ENCODE measurements at regions not wholly inside any gene's neighbourhood (a gene's known extent, or its start where the extent isn't known, plus 50 kb on each side); places are given as distances from the start of the nearest gene placed in this dataset.

GRCh38 chr16:75918109-75918508, 191.8 kb upstream of the CPHXL start:
- Histone ChIP-seq H3F3A (ENCODE audit: insufficient read depth, low read depth) (no peaks in the 10 kb centered on the region), H3K79me2 (ENCODE audit: low read depth) (no peaks in the 10 kb centered on the region), H3K4me2 (no peak overlapping the region), H3K4me3 (no peak overlapping the region), H4K20me1 (ENCODE audit: insufficient read depth) (no peaks in the 10 kb centered on the region), H3K9me3 (ENCODE audit: insufficient read depth, low read depth) (no peaks in the 10 kb centered on the region), H3K9me2 (ENCODE audit: insufficient read depth) (no peaks in the 10 kb centered on the region), H3K27me3 (ENCODE audit: insufficient read depth, low read depth) (peaks cover 62% of the 10 kb centered on the region), H3K36me3 (ENCODE audit: low read depth) (no peaks in the 10 kb centered on the region), H3K27ac (no peak overlapping the region), H2AFZ (no peak overlapping the region), H3K4me1 (replicated peaks; ENCODE audit: insufficient read depth) (no peaks in the 10 kb centered on the region)
- DNase-seq, result no peak
- ChIA-PET CTCF (no interaction called here), POLR2A (ENCODE audit: unreplicated experiment) (no interaction called here)
- TF ChIP-seq CTCF (conservative IDR thresholded peaks at IDR 0.05), result no peak
- BruUV-seq (replicated peaks), result no TSS peak
- intact Hi-C loops (cut with micrococcal nuclease; ENCODE audit: unreplicated experiment), result no loop called here

- DNase-seq, result no peak
- no peaks in the 10 kb centered on the region for H3F3A ChIP-seq (ENCODE audit: insufficient read depth, low read depth)
- no peak overlapping the region for H3K4me3 ChIP-seq
- no peaks in the 10 kb centered on the region for H4K20me1 ChIP-seq (ENCODE audit: insufficient read depth)
- ChIA-PET CTCF (no interaction called here), POLR2A (ENCODE audit: unreplicated experiment) (no interaction called here)
- H3K4me1 ChIP-seq (replicated peaks; ENCODE audit: insufficient read depth), result no peaks in the 10 kb centered on the region
- H3K9me3 ChIP-seq (ENCODE audit: insufficient read depth, low read depth), result no peaks in the 10 kb centered on the region
- no peak overlapping the region for H3K4me2 ChIP-seq
- H3K27ac ChIP-seq, result no peak overlapping the region
- BruUV-seq (replicated peaks), result no TSS peak
- no peaks in the 10 kb centered on the region for H3K9me2 ChIP-seq (ENCODE audit: insufficient read depth)
- H2AFZ ChIP-seq, result no peak overlapping the region
- H3K79me2 ChIP-seq (ENCODE audit: low read depth), result no peaks in the 10 kb centered on the region
- TF ChIP-seq CTCF (conservative IDR thresholded peaks at IDR 0.05) (no peak), EZH2 (IDR thresholded peaks at IDR 0.05; ENCODE audit: low read depth) (no peak)
- H3K27me3 ChIP-seq (ENCODE audit: insufficient read depth, low read depth), result peaks cover 48% of the 10 kb centered on the region
- intact Hi-C loops (cut with micrococcal nuclease; ENCODE audit: unreplicated experiment), result no loop called here
- no peaks in the 10 kb centered on the region for H3K36me3 ChIP-seq (ENCODE audit: low read depth)
Measured at GRCh38 chr16:75919664-75920063, 193.4 kb upstream of the CPHXL start.

GRCh38 chr16:75921281-75921680, 195.0 kb upstream of the CPHXL start:
- Histone ChIP-seq H4K20me1 (ENCODE audit: insufficient read depth) (no peaks in the 10 kb centered on the region), H3K79me2 (ENCODE audit: low read depth) (no peaks in the 10 kb centered on the region), H3K4me3 (no peak overlapping the region), H2AFZ (no peak overlapping the region), H3K27ac (no peak overlapping the region), H3K9me2 (ENCODE audit: insufficient read depth) (no peaks in the 10 kb centered on the region), H3K4me2 (no peak overlapping the region), H3K36me3 (ENCODE audit: low read depth) (no peaks in the 10 kb centered on the region), H3K27me3 (ENCODE audit: insufficient read depth, low read depth) (peaks cover 37% of the 10 kb centered on the region), H3F3A (ENCODE audit: insufficient read depth, low read depth) (no peaks in the 10 kb centered on the region), H3K9me3 (ENCODE audit: insufficient read depth, low read depth) (no peaks in the 10 kb centered on the region), H3K4me1 (replicated peaks; ENCODE audit: insufficient read depth) (no peaks in the 10 kb centered on the region)
- ChIA-PET CTCF (no interaction called here), POLR2A (ENCODE audit: unreplicated experiment) (no interaction called here)
- BruUV-seq (replicated peaks), result no TSS peak
- intact Hi-C loops (cut with micrococcal nuclease; ENCODE audit: unreplicated experiment), result no loop called here
- DNase-seq, result no peak
- TF ChIP-seq EZH2 (IDR thresholded peaks at IDR 0.05; ENCODE audit: low read depth), result no peak
- TF ChIP-seq CTCF (conservative IDR thresholded peaks at IDR 0.05), result no peak
